IMR-90 (cell line): ENCODE measurements at regions not wholly inside any gene's neighbourhood (a gene's known extent, or its start where the extent isn't known, plus 50 kb on each side); places are given as distances from the start of the nearest gene placed in this dataset.

ENCODE experiments used
- ATAC-seq: fragments of 200-7000 bp; cut with Tn5 transposase; 2 replicates; pipeline ENCODE4 v1.9.1; 2020; ENCODE audit warnings: low read depth, mild to moderate bottlenecking, moderate library complexity
- BruUV-seq: library from RNA; stranded (reverse); fragments of 400-500 nt; replicated peaks from 2 replicates; lab custom pipeline; 2021; lab: Mats Ljungman, UMichigan
- CTCF ChIA-PET: fragments of 300-600 bp; formaldehyde crosslinking; extraction: SDS; loops from one replicate; lab custom pipeline; 2021; ENCODE audit warnings: antibody characterized with exemption; lab: Yijun Ruan, JAX
- POLR2A ChIA-PET: fragments of 300-600 bp; sonication (Branson Sonifier 250); formaldehyde crosslinking; loops from one replicate; lab custom pipeline; 2022; ENCODE audit warnings: antibody characterized with exemption; ENCODE audit not compliant: unreplicated experiment; lab: Charles Lee
- DNase-seq: peaks from one replicate; pipeline ENCODE4 v3.0.0; 2013
- H2AFZ ChIP-seq: replicated peaks from 2 replicates; pipeline ENCODE3; 2013; ENCODE audit warnings: low read length, mild to moderate bottlenecking; ENCODE audit not compliant: poor library complexity
- H2AK5ac ChIP-seq: 2 replicates; pipeline ENCODE4 v1.6.1; 2013; ENCODE audit warnings: low read depth, low read length, inconsistent platforms
- H2AK9ac ChIP-seq: replicated peaks from 2 replicates; pipeline ENCODE3; 2013; ENCODE audit warnings: mild to moderate bottlenecking, low read depth, low read length, moderate library complexity; ENCODE audit not compliant: poor library complexity
- H2BK120ac ChIP-seq: 2 replicates; pipeline ENCODE4 v1.6.1; 2013; ENCODE audit warnings: low read depth, low read length, inconsistent platforms
- H2BK15ac ChIP-seq: 3 replicates; pipeline ENCODE4 v1.6.1; 2013; ENCODE audit warnings: low read depth, low read length, inconsistent platforms
- H2BK20ac ChIP-seq: 2 replicates; pipeline ENCODE4 v1.6.1; 2013; ENCODE audit warnings: low read depth, mild to moderate bottlenecking, inconsistent platforms, low read length, moderate library complexity
- H2BK5ac ChIP-seq: 2 replicates; pipeline ENCODE4 v1.6.1; 2013; ENCODE audit warnings: mild to moderate bottlenecking, low read depth, low read length, inconsistent platforms; ENCODE audit not compliant: poor library complexity, severe bottlenecking
- H3K14ac ChIP-seq: replicated peaks from 2 replicates; pipeline ENCODE4 v1.6.1; 2013; ENCODE audit warnings: low read depth, low read length, inconsistent platforms
- H3K18ac ChIP-seq: 2 replicates; pipeline ENCODE4 v1.6.1; 2013; ENCODE audit warnings: low read depth, low read length, control low read depth
- H3K23ac ChIP-seq: 2 replicates; pipeline ENCODE4 v1.6.1; 2013; ENCODE audit warnings: low read depth, low read length, inconsistent platforms
- H3K27ac ChIP-seq: 2 replicates; pipeline ENCODE4 v1.5.1; 2013; ENCODE audit warnings: mild to moderate bottlenecking, control low read depth, low read length; ENCODE audit not compliant: insufficient read depth
- H3K27me3 ChIP-seq: 2 replicates; pipeline ENCODE4 v1.6.1; 2013; ENCODE audit warnings: low read length; ENCODE audit not compliant: control insufficient read depth, insufficient read depth
- H3K36me3 ChIP-seq: 2 replicates; pipeline ENCODE4 v1.6.1; 2013; ENCODE audit warnings: low read length, mixed read lengths; ENCODE audit not compliant: control insufficient read depth, insufficient read depth
- H3K4ac ChIP-seq: 2 replicates; pipeline ENCODE4 v1.6.1; 2013; ENCODE audit warnings: low read depth, low read length, inconsistent platforms
- H3K4me1 ChIP-seq: 2 replicates; pipeline ENCODE4 v1.6.1; 2013; ENCODE audit warnings: low read length, mixed read lengths; ENCODE audit not compliant: control insufficient read depth, insufficient read depth
- H3K4me2 ChIP-seq: 2 replicates; pipeline ENCODE4 v1.6.1; 2013; ENCODE audit warnings: low read depth, mild to moderate bottlenecking, control low read depth, low read length, moderate library complexity
- H3K4me3 ChIP-seq: 2 replicates; pipeline ENCODE4 v1.5.1; 2013; ENCODE audit warnings: low read depth, mild to moderate bottlenecking, control low read depth, low read length, moderate library complexity; ENCODE audit not compliant: insufficient read depth
- H3K56ac ChIP-seq: 2 replicates; pipeline ENCODE4 v1.6.1; 2013; ENCODE audit warnings: low read length, inconsistent platforms; ENCODE audit not compliant: insufficient read depth; ENCODE audit errors: extremely low read depth
- H3K79me1 ChIP-seq, 2 experiments: 2 replicates each; pipeline ENCODE4 v1.6.1; 2013; ENCODE audit warnings: low read length in 2 of 2, inconsistent platforms in 1 of 2, low read depth in 1 of 2
- H3K9ac ChIP-seq: 2 replicates; pipeline ENCODE4 v1.6.1; 2013; ENCODE audit warnings: low read depth, low read length, control low read depth
- H3K9me1 ChIP-seq: 2 replicates; pipeline ENCODE4 v1.6.1; 2013; ENCODE audit warnings: low read length, inconsistent platforms; ENCODE audit not compliant: insufficient read depth
- H3K9me3 ChIP-seq: 2 replicates; pipeline ENCODE4 v1.6.1; 2013; ENCODE audit warnings: low read length; ENCODE audit not compliant: control insufficient read depth, insufficient read depth
- H4K20me1 ChIP-seq: 2 replicates; pipeline ENCODE4 v1.6.1; 2013; ENCODE audit warnings: low read length, inconsistent platforms; ENCODE audit not compliant: insufficient read depth
- H4K5ac ChIP-seq: 2 replicates; pipeline ENCODE4 v1.6.1; 2013; ENCODE audit warnings: mild to moderate bottlenecking, low read depth, low read length, control low read depth
- H4K8ac ChIP-seq, 2 experiments: 2 replicates each; pipeline ENCODE4 v1.6.1; 2013; ENCODE audit warnings: low read depth in 2 of 2, low read length in 2 of 2, control low read depth in 1 of 2, inconsistent platforms in 1 of 2
- H4K91ac ChIP-seq: 2 replicates; pipeline ENCODE4 v1.6.1; 2013; ENCODE audit warnings: low read depth, low read length, inconsistent platforms; ENCODE audit not compliant: insufficient read depth
- BHLHE40 ChIP-seq: fragments of 150-350 bp; IDR thresholded peaks from 2 replicates; pipeline ENCODE4 v1.6.1; 2016; ENCODE audit warnings: mild to moderate bottlenecking, low read depth, low read length
- CHD1 ChIP-seq: IDR thresholded peaks from 2 replicates; pipeline ENCODE4 v1.6.1; 2012; ENCODE audit warnings: low read depth, low read length, improper control_type of control experiment
- CTCF ChIP-seq: conservative IDR thresholded peaks from 2 replicates; pipeline ENCODE4 v1.5.1; 2012; ENCODE audit warnings: mild to moderate bottlenecking, low read depth, low read length, improper control_type of control experiment
- FOS ChIP-seq: fragments of 150-350 bp; IDR thresholded peaks from 2 replicates; pipeline ENCODE4 v1.6.1; 2016; ENCODE audit warnings: low read depth, low read length
- MAFK ChIP-seq: IDR thresholded peaks from 2 replicates; pipeline ENCODE4 v1.6.1; 2012; ENCODE audit warnings: low read depth, low read length, improper control_type of control experiment
- MAZ ChIP-seq: IDR thresholded peaks from 2 replicates; pipeline ENCODE4 v1.6.1; 2012; ENCODE audit warnings: low read depth, mild to moderate bottlenecking, low read length, improper control_type of control experiment, moderate library complexity, borderline replicate concordance
- MXI1 ChIP-seq: IDR thresholded peaks from 2 replicates; pipeline ENCODE4 v1.6.1; 2012; ENCODE audit warnings: low read depth, mild to moderate bottlenecking, low read length, moderate library complexity, borderline replicate concordance
- NFE2L2 ChIP-seq: fragments of 150-350 bp; IDR thresholded peaks from 2 replicates; pipeline ENCODE4 v1.6.1; 2016; ENCODE audit warnings: low read depth, mild to moderate bottlenecking, low read length
- POLR2A ChIP-seq: IDR thresholded peaks from 2 replicates; pipeline ENCODE4 v1.6.1; 2012; ENCODE audit warnings: mild to moderate bottlenecking, low read depth, low read length
- RAD21 ChIP-seq: IDR thresholded peaks from 2 replicates; pipeline ENCODE4 v1.6.1; 2012; ENCODE audit warnings: low read length, improper control_type of control experiment
- RCOR1 ChIP-seq: IDR thresholded peaks from 2 replicates; pipeline ENCODE4 v1.6.1; 2012; ENCODE audit warnings: mild to moderate bottlenecking, low read length, improper control_type of control experiment; ENCODE audit not compliant: insufficient replicate concordance
- RFX5 ChIP-seq: IDR thresholded peaks from 2 replicates; pipeline ENCODE4 v1.8.0; 2012; ENCODE audit warnings: low read depth, mild to moderate bottlenecking, low read length, moderate library complexity
- SMC3 ChIP-seq: fragments of 150-350 bp; IDR thresholded peaks from 2 replicates; pipeline ENCODE4 v1.6.1; 2016; ENCODE audit warnings: low read depth, mild to moderate bottlenecking, antibody characterized with exemption, low read length, moderate library complexity
- WGBS, 2 experiments: methylation state at CpG; one replicate each; pipeline versions ENCODE4 v1.1.5 to v1.1.7; 2013; ENCODE audit warnings: missing lambda C conversion rate in 2 of 2; ENCODE audit not compliant: insufficient read length in 1 of 2; ENCODE audit errors: extremely low coverage in 2 of 2; 5-methylcytosine and 5-hydroxymethylcytosine counted together
- dilution Hi-C: fragments of 300-500 bp; cut with HindIII; formaldehyde crosslinking; loops from one replicate; pipeline ENCODE4 v1.14.3; 2018; ENCODE audit warnings: low sequenced_read_pairs; ENCODE audit not compliant: unreplicated experiment
- in situ Hi-C: fragments of 300-500 bp; cut with MboI; formaldehyde crosslinking; loops from 3 replicates; pipeline ENCODE4 v1.14.3; 2019; ENCODE audit warnings: low sequenced_read_pairs, inconsistent platforms, mixed read lengths
- intact Hi-C: fragments of 100-400 bp; cut with micrococcal nuclease; formaldehyde crosslinking; loops from 2 replicates; pipeline ENCODE4 v1.10.0; 2022
- TF ChIP-seq, protein P1 (sequence below): fragments of 150-350 bp; IDR thresholded peaks from 2 replicates; pipeline ENCODE4 v1.6.1; 2016; ENCODE audit warnings: low read depth, mild to moderate bottlenecking, low read length, moderate library complexity, borderline replicate concordance
- TF ChIP-seq, protein P2 (sequence below): fragments of 150-350 bp; IDR thresholded peaks from 2 replicates; pipeline ENCODE4 v1.6.1; 2017; ENCODE audit warnings: mild to moderate bottlenecking, antibody characterized with exemption, low read length, low read depth

- no peak overlapping the region for H2BK120ac ChIP-seq
- H4K8ac ChIP-seq = no peak overlapping the region
- no peak for DNase-seq
- intact Hi-C loops = no loop called here
- no peak overlapping the region for H3K14ac ChIP-seq
- dilution Hi-C loops = no loop called here
- no peak overlapping the region for H4K5ac ChIP-seq
- H3K9me1 ChIP-seq = peaks cover 18% of the 10 kb centered on the region
- no peak overlapping the region for H3K4me2 ChIP-seq
- H4K91ac ChIP-seq = no peak overlapping the region
- no peaks in the 10 kb centered on the region for H3K36me3 ChIP-seq
- ChIA-PET POLR2A (no interaction called here), CTCF (no interaction called here)
- H3K9me3 ChIP-seq = no peaks in the 10 kb centered on the region; the same call in 1 of the 2 replicates
- no peak overlapping the region for H3K56ac ChIP-seq
- BruUV-seq = no TSS peak
- H3K4ac ChIP-seq = no peak overlapping the region
- H3K27ac ChIP-seq = no peak overlapping the region
- TF ChIP-seq CTCF = no peak
- TF ChIP-seq, protein P1, sequence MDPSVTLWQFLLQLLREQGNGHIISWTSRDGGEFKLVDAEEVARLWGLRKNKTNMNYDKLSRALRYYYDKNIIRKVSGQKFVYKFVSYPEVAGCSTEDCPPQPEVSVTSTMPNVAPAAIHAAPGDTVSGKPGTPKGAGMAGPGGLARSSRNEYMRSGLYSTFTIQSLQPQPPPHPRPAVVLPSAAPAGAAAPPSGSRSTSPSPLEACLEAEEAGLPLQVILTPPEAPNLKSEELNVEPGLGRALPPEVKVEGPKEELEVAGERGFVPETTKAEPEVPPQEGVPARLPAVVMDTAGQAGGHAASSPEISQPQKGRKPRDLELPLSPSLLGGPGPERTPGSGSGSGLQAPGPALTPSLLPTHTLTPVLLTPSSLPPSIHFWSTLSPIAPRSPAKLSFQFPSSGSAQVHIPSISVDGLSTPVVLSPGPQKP = no peak
- no peak for TF ChIP-seq RAD21
- TF ChIP-seq NFE2L2 = no peak
- no peak for TF ChIP-seq MAZ
- no peak for TF ChIP-seq CHD1
- TF ChIP-seq RFX5 = no peak
- no peak for TF ChIP-seq MAFK
- no peak for TF ChIP-seq BHLHE40
- TF ChIP-seq MXI1 = no peak
- TF ChIP-seq, protein P2, sequence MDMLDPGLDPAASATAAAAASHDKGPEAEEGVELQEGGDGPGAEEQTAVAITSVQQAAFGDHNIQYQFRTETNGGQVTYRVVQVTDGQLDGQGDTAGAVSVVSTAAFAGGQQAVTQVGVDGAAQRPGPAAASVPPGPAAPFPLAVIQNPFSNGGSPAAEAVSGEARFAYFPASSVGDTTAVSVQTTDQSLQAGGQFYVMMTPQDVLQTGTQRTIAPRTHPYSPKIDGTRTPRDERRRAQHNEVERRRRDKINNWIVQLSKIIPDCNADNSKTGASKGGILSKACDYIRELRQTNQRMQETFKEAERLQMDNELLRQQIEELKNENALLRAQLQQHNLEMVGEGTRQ = no peak
- TF ChIP-seq SMC3 = no peak
- TF ChIP-seq FOS = no peak
- TF ChIP-seq POLR2A = no peak
- no peak for TF ChIP-seq RCOR1
- no peak overlapping the region for H2BK20ac ChIP-seq
- no peak overlapping the region for H3K18ac ChIP-seq
- H3K4me1 ChIP-seq = peaks cover 15% of the 10 kb centered on the region
- no peak overlapping the region for H2AK5ac ChIP-seq
- no peak for ATAC-seq
- peaks cover 2% of the 10 kb centered on the region for H3K27me3 ChIP-seq
- H2AFZ ChIP-seq = no peak overlapping the region
- in situ Hi-C loops = no loop called here
- no peak overlapping the region for H2AK9ac ChIP-seq
- H4K20me1 ChIP-seq = no peaks in the 10 kb centered on the region
- no peak overlapping the region for H2BK5ac ChIP-seq
- WGBS, 2 experiments = 100% methylated on average over 1 of the region's 4 CpGs; no CpG with 5 or more reads in 1 of the 2 experiments
- H3K23ac ChIP-seq = no peak overlapping the region
- no peaks in the 10 kb centered on the region for H3K79me1 ChIP-seq
- no peak overlapping the region for H3K4me3 ChIP-seq
- no peak overlapping the region for H2BK15ac ChIP-seq
- no peak overlapping the region for H3K9ac ChIP-seq
Measured at GRCh38 chr2:238646803-238647202, 201.1 kb upstream of the TWIST2 start.
